GM21528 (cell line): ENCODE measurements at regions not wholly inside any gene's neighbourhood (a gene's known extent, or its start where the extent isn't known, plus 50 kb on each side); places are given as distances from the start of the nearest gene placed in this dataset.

Experiments
- ATAC-seq: cut with Tn5 transposase; IDR thresholded peaks from one replicate; pipeline ENCODE4 v1.9.1; 2021; ENCODE audit warnings: mild to moderate bottlenecking, moderate library complexity; ENCODE audit not compliant: unreplicated experiment, low FRiP score

DNA sequence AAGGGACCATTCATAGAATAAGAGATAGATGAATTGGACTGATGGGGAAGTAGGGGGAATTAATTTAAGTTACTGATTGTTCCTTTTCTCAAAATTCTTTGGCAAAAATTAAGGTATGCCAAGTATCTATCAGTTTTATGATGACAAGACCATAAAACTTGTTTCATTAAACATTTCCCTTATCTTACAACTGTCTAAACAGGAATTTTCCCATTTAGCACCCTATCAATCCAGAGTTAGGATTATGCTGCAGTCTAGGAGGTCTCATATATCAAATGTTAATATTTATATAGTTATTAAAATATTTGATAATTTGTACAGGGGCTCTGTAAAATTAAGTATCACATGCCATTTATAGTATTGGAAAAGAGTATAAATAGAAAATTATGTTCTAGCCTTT is 51.5 kb upstream of the ARID1B start:
- no peak for ATAC-seq

DNA sequence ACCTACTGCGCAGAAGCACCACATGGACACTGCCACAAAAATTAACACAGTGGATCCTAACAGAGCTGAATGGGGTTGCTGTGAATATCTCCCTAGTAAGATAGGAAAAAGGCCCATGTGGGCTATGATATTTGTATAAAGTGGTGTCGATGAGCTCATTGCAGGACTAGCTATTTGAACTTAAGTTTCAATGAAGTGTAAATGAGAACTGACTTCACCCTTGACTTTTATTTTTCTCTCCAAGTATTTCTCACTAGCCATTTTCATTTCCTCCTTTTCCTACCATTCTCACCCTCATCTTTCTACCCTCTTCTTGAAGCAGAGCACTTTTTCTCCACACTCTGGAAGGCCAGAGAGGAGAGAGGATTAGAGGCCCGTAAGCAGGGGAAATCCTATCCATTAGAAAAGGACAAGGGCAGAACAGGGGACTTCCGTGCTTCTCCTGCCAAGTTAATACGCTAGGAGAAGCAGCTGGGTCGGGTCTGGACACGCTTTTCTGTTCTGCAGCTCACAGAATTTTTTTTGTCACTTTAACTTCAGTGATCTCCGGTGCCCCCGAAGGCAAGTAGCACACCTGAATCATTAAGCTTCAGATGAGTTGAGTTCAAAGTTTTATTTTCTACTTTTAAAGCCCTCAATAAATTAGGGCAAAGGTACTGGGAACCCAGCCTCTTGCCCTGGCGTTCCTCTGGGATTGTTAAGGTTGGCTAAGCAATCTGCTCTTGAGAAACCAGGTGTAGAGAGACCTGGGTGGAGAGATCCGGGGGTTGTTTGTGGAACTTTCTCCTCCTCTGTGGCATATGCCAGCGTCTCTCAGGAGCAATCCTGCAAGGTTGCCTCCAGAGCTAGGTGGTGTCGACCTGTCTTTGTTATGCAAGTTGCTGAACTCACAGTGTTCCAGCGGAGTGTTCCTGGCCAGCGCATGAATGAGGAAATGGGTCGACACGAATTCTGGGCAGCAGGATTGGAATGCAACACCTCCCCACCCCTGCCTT is 56.2 kb upstream of the ARID1B start:
- peak; percentile 57 for ATAC-seq

DNA sequence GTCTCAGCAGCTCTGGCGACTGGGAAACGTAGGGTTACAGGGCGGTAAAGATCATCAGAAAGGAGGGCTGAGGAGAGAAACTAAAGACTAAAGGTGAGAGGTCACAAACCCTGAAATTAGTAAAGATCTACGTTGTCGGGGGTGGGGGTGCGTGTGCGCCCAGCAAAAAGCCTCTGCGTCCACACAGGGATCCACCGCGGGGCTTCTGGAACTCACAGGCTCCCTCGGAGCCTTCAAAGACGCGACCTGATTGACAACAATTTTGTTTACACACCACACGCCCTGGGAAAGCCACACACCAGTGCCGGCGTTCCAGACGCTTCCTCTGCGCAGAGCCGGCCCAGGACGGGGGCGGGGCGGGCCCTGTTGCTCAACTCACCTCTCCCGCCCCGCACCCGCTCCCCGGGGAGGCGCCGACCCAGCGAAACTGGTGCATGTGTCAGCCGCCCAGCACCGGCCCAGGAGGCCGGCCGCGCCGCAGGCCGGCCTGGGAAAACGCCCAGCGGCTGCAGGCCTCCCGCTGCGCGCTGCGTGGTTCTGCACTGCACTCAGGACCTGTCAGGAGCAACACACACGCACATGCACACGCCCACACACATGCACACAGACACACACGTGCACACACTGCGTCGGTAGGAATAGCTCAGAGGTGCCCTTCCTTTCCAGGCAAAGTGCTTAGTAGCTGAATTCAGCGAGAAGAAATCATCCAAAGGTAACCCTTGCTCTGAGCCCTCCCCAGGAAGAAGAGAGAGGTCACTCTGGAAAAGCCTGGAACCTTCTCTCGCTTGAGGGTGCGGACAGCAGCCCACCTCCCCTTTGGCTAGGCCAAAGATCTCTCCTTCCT is 57.2 kb upstream of the ARID1B start:
- peak; percentile 79 for ATAC-seq

DNA sequence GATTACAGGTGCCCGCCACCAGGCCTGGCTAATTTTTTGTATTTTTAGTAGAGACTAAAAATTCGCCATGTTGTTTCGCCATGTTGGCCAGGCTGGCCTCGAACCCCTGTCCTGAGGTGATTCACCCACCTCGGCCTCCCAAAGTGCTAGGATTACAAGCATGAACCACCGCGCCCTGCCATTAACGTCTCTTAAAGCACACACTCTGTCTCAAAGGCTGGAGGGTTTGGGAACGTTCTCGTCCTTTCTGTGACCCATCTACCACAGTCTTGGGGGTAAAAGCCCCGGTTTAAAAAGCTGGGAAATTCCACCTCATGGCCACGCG is 57.8 kb upstream of the ARID1B start:
- ATAC-seq, result no peak

DNA sequence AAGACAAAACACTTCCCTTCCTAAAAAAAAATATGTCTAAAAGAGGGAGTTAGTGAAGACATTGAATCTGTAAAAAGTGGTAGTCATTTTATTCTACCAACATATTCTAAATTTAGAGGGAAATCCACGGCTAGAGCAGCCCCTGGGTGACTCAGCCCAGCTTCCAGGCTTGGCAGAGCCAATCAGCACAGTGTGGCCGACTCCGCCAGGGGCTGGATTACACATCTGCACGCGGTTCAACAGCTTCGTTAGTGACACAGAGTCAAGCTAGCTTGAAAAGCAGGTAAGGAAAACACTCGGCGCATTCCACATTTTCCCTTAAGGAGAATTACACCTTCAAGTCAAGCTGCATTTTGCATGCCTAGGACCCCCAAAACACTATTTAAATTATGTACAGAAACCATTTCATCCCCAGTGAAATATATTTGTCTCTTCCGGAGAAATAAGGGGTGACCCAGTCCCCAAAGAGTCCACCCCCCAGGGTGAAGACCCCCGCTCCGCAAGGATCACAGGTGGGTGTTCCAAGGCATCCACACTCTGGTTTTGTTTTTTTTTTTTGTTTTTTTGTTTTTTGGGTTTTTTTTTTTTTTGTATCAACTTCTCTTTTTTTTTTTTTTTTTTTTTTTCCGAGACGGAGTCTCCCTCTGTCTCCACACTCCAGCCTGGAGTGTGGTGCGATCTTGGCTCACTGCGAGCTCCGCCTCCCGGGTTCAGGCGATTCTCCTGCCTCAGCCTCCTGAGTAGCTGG is 58.4 kb upstream of the ARID1B start:
- ATAC-seq, result no peak

DNA sequence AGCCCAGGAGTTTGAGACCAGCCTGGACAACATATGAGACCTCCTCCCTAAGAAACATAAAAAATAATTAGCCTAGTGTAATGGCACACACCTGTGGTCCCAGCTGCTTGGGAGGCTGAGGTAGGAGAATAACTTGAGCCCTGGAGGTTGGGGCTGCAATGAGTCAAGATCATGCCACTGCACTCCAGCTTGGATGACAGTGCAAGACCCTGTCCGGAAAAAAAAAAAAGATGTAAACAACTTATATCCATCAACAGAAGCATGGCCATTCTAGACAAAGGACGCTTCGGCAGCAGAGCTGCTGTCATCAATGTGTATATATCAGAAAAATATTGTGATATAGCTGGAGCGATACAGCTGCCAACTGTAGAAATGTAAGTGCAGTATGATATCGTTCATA is 59.6 kb upstream of the ARID1B start:
- ATAC-seq, result no peak

DNA sequence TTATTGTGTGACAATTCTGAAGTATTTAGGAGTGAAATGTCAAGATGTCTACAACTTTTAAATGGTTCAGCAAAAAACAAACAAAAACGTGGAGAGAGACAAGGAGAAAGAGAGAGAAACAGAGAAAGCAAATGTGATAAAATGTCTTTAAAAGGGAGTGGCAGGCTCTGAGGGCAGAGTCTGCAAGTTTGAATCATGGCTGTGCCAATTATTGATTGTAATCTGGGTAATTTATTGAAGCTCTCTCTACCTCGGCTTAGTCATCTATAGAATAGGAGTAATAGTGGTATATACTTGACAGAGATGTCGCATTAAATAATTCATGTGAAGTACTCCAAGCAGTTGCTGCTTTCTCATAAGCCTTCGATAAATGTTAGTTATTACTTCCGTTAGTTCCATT is 61.3 kb upstream of the ARID1B start:
- ATAC-seq, result no peak

DNA sequence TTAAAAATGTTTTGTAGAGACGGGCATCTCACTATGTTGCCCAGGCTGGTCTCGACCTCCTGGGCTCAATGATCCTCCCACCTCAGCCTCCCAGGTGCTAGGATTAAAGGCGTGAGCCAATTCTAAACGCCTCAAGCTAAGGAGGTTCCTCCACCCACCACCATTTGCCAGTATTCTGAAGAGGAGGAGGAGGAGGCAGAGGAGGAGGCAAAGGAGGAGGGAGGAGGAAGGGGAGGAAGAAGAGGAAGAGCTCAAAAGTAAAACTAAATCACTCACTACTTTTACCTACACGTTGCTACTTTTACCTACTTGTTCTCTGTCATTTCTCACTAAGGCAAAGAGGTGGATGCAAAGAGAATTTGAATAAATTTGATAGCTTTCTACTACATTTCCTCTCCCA is 63.6 kb upstream of the ARID1B start:
- ATAC-seq, result no peak

DNA sequence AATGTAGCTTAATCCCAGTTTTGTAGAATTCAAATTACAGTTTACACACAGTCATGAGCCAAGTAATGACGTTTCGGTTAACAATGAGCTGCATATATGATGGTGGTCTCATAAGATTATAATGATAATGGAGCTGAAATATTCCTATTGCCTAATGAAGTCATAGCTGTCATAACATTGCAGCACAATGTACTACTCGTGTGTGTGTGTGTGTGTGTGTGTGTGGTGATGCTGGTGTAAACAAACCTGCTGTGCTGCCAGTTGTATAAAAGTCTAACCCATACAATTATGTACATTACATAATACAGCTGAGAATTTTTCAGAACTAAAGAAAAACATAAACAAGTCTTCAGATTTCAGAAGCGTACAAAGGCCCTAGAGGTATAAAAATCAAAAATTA is 66.7 kb upstream of the ARID1B start:
- ATAC-seq, result no peak

DNA sequence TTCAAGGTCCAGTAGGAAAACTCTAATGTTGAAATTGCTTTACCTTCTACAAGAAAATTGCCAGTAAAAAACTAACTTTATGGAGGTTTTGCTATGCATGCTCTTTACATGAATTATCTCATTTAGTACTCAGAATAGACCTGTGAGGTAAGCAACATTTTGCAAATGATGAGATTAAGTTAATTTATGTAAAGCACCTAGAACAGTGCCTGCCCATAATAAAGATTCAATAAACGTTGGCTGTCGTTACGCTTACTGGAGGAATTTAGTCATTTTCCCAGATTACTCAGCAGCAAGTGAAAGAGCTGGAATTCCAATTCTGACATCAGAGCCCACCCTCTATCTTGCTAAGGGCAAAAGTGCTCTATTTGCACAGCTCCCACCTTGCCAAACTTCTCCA is 69.4 kb upstream of the ARID1B start:
- ATAC-seq, result no peak

DNA sequence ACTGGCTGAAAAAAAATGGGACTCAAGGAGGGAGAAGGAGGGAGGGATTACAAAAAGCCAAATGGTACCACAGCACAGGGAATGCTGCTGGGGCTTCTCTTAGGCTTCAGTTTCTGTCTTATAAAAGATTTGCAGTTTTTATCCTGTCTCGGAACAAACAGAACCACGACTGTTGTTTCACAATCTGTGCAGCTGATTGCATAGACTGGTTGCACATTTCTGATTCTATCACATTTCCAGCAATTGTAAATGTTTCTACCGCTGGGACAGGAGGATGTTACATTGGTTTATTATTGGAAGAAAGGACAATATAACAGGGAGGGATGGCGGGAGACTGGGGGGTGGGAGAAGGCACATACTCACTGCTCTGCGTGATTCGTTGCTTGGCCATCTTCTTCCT is 73.5 kb upstream of the ARID1B start:
- no peak for ATAC-seq

DNA sequence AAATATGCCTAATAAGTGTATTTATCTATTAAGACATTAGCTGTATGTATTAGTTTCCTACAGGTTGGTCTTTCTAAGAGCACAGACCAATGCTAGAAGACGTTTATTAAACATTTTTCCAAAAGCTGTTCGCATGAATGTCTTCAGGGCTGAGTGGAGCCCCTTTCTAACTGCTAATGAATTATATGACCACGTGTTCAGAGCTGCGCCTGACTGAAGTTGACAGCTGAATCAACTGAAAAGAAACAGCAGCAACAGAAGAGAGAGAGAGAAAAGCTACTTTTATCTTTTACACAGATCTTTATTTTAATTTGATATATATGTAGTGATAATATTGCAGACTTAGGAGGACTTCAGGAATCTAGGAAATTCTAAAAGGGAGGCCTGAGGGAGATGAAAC is 75.2 kb upstream of the ARID1B start:
- ATAC-seq, result no peak

DNA sequence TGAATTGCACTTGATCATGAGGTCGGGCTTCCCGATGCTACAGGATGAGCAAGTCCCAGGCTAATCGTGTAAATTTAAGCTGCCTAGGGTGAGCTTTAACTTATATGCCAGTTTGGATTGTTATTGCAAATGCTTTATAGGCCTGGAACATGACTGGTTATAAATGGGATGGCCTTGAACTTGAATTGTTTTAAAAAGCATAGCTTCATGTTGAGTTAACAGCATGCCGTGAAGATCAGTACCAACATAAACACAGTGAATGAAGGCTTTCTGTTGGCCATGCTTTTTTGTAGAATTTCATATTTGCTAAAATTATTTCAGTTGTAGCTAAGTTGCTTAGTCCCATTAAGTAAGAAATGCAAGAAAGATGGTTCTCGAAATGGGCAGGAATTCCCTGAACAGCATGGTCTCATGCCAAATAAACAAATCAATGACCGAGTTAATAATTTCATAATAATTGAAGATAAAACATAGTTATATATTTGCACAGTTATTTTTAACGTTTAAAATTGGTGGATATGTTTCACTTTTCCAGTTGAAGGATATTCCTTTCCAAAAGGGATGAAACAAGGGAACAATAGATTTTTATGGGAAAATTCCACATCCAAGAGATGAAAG is 76.6 kb upstream of the ARID1B start:
- no peak for ATAC-seq

DNA sequence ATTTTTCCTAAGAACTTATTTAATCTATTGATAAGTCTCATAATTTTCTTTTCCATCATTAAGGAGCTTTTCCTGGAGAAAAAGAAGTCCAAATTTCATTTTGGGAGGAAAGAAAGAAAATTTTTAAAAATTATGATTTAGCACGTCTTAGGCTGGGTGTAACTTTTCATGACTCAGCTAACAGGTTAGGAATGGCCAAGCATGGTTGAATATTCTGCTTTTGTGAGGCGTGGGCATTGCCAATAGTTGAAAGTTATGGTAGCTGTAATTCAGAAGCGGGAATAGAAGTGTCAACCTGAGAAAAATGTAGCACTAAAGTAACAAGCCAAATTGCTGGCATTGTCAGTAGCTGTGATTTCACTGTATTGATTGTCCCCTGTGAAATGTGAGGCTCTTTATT is 77.2 kb upstream of the ARID1B start:
- ATAC-seq, result no peak

DNA sequence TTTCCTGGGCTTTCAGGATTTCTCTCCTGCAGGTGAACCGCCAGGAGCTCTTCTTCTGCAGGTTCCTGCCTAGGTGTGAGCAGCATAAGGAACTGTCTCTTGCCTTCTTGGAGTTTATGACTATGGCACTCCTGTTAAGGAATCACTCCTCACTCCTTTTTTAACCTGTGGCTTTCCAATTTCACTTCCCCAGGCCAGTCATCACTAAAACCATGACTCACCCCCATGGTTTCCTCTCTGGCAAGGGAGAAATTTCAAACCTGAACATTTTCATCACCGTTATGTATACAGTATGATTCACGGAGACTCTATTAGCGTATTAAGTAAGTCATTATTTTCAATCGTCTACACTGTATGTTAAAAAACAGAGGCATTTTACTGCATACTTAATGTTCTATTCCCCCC is 78.2 kb upstream of the ARID1B start:
- ATAC-seq, result peak; percentile 45

DNA sequence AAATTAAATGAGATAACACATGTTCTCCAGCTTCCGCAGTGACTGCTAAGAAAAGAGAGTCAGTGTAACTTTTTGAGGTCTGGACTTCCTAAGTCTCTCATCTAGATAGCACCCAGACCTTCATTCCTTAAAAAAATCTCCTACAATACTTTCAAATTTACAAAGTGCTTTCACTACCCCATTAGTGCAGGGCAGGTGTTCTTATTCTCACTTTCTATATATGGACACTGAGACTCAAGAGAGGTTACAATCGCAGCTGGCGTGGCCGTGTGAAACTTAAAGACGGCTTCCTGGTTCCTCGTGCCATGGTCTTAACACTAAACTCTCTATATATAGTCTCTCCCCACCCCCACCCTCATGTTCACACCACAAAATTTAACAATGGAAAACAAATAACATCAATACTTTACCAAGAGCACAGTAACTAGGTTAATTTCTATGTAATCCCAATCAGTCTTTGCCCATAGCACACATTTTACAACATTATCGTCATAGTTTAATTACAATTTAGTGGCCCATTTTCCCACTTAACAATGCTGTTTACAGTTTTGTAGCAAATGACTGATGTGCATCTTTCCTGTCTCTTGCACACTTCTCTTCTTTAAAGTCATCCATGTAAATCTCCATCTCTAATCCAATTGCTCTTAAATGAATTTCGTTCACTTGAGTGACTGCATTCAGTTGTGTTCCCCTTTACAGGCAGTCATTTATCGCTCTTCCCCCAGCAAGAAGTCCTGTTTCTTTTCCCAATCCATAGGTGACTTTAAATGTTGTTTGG is 78.8 kb upstream of the ARID1B start:
- ATAC-seq, result peak; percentile 76

DNA sequence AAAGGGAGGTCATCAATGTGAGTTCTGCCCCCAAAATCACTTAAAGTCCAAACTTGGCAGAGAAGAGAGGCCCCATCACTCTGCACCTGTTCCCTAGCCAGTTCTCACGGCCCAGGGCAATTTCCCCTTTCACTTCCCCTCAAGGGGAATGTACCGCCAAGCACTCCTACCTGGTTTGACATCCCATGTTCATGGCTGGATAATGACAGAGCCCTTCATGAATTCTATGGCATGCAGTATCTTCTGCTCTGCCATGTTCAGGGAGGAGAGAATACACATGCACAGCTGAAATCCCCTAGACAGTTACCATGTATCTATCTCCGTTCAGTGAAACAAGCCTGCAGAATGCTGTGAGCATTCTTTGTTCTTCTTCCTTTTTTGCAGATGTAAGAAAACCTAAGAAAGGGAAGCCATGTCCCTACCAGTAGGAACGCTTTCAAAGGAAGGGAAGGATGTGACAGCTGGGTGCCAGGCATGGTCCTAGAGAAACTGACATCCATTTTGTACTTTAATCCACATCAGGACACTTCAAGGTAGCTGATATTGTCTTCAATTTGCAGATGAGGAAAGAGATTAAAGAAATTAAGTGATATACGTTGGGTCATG is 79.8 kb upstream of the ARID1B start:
- peak; percentile 41 for ATAC-seq

DNA sequence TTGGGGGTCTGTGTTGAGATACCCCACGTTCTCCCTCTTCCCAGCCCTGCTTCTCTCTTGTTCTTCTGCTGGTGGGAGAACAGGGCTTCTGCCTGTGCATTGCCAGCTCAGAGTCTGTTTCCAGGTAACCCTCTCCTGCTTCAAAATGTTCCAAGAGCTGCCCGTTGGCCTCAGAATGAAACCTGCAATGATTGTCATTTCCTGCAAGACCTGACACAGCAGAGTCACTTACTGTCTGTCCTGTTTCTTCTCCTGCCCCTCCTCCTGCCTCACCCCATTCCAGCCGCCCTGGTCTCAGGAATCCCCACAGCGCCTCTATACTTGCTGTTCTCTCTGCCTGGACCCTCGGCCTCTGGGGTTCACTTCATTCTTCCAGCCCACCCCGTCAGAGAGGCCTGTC is 81.4 kb upstream of the ARID1B start:
- no peak for ATAC-seq

DNA sequence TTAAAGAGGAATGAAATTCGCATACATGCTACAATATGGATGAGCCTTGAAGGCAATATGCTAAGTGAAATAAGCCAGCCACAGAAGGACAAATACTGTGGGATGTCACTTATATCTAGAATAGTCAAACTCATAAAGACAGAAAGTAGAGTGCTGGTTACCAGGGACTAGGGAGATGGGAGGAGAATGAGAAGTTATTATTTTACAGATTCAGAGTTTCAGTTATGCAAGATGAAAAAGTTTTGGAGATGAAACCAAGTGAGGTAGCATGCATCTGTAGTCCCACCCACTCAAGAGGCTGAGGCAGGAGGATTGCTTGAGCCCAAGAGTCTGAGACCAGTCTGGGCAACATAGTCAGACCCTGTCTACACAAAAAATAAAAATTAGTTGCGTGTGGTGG is 82.5 kb upstream of the ARID1B start:
- no peak for ATAC-seq
